ENCODE measurements at regions not wholly inside any gene's neighbourhood (a gene's known extent, or its start where the extent isn't known, plus 50 kb on each side); places are given as distances from the start of the nearest gene placed in this dataset.

DNA sequence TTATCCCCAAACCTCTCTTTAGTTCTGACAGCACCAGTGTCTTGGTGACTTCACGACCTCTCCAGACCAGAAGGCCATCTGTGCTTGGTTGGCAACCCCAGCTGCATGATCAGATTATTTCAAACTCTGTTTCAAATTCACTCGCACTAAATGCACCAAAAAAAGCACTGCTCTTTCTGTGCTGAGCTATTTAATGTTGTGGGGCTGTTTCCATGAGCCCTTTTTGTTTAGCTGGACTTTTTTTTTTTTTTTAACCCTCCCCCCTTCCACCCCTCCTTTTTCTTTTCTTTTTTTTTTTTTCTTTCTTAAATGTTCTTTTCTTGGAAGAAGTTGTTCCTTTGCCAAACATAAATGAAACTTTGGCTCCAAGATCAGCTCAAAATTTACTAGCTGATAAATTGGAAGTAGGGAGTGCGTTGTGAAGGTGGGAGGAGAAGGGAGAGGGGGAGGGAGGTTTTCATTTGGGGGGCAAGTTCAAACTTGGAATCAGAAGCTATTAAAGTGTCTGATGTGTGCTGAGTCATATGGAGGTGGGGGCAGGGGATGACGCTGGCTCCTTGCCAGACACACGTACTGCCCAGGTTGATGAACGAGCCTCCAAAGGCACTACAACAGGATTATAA, 543.0 kb upstream of the TNP1 start (continued):
- TF ChIP-seq, protein P1, sequence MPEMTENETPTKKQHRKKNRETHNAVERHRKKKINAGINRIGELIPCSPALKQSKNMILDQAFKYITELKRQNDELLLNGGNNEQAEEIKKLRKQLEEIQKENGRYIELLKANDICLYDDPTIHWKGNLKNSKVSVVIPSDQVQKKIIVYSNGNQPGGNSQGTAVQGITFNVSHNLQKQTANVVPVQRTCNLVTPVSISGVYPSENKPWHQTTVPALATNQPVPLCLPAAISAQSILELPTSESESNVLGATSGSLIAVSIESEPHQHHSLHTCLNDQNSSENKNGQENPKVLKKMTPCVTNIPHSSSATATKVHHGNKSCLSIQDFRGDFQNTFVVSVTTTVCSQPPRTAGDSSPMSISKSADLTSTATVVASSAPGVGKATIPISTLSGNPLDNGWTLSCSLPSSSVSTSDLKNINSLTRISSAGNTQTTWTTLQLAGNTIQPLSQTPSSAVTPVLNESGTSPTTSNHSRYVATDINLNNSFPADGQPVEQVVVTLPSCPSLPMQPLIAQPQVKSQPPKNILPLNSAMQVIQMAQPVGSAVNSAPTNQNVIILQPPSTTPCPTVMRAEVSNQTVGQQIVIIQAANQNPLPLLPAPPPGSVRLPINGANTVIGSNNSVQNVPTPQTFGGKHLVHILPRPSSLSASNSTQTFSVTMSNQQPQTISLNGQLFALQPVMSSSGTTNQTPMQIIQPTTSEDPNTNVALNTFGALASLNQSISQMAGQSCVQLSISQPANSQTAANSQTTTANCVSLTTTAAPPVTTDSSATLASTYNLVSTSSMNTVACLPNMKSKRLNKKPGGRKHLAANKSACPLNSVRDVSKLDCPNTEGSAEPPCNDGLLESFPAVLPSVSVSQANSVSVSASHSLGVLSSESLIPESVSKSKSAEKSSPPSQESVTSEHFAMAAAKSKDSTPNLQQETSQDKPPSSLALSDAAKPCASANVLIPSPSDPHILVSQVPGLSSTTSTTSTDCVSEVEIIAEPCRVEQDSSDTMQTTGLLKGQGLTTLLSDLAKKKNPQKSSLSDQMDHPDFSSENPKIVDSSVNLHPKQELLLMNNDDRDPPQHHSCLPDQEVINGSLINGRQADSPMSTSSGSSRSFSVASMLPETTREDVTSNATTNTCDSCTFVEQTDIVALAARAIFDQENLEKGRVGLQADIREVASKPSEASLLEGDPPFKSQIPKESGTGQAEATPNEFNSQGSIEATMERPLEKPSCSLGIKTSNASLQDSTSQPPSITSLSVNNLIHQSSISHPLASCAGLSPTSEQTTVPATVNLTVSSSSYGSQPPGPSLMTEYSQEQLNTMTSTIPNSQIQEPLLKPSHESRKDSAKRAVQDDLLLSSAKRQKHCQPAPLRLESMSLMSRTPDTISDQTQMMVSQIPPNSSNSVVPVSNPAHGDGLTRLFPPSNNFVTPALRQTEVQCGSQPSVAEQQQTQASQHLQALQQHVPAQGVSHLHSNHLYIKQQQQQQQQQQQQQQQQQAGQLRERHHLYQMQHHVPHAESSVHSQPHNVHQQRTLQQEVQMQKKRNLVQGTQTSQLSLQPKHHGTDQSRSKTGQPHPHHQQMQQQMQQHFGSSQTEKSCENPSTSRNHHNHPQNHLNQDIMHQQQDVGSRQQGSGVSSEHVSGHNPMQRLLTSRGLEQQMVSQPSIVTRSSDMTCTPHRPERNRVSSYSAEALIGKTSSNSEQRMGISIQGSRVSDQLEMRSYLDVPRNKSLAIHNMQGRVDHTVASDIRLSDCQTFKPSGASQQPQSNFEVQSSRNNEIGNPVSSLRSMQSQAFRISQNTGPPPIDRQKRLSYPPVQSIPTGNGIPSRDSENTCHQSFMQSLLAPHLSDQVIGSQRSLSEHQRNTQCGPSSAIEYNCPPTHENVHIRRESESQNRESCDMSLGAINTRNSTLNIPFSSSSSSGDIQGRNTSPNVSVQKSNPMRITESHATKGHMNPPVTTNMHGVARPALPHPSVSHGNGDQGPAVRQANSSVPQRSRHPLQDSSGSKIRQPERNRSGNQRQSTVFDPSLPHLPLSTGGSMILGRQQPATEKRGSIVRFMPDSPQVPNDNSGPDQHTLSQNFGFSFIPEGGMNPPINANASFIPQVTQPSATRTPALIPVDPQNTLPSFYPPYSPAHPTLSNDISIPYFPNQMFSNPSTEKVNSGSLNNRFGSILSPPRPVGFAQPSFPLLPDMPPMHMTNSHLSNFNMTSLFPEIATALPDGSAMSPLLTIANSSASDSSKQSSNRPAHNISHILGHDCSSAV (CRISPR knock-in tag; IDR thresholded peaks at IDR 0.05; ENCODE audit: borderline replicate concordance), result no peak

DNA sequence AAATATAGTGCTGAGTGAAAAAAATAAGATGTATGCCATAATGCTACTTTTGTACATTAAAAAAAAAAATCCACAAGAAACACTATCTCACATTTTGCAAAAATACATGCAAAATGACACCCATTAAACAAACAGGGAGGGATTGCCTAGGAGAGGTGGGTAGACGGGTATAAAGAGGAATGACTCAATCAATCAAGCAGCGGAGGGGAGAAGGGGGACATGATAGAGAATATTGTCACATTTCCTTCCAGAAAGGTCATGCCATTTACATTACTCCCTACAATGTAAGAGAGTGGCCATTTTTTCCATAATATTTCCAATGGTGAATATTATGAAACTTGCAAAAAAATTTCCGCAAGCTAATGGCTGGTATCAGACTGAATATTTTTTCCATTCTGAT, 542.3 kb upstream of the TNP1 start:
- Histone ChIP-seq H3K4me1 (ENCODE audit: insufficient read depth, low read length) (no peaks in the 10 kb centered on the region), H3K9me3 (ENCODE audit: low read length) (no peaks in the 10 kb centered on the region), H3K36me3 (replicated peaks in 1 of 2; ENCODE audit: control insufficient read depth in 1 of 2, insufficient read depth in 2 of 2, low read length in 2 of 2) (no peaks in the 10 kb centered on the region), H3K4me2 (ENCODE audit: low read depth, low read length) (no peak overlapping the region), H3K9ac (ENCODE audit: insufficient read depth, low read depth, low read length) (no peak overlapping the region), H4K20me1 (ENCODE audit: insufficient read depth, low read length) (no peaks in the 10 kb centered on the region), H2AFZ (ENCODE audit: low read length) (no peak overlapping the region), H3K4me3 (replicated peaks in 1 of 3; ENCODE audit: insufficient read depth in 1 of 3, low read depth in 2 of 3, low read length in 3 of 3) (no peak overlapping the region), H3K27ac (ENCODE audit: extremely low read length, insufficient read depth, low read length) (no peak overlapping the region), H3K27me3 (ENCODE audit: control insufficient read depth in 1 of 2, insufficient read depth in 2 of 2, low read length in 2 of 2) (no peaks in the 10 kb centered on the region), H3K79me2 (ENCODE audit: insufficient read depth, low read length) (no peaks in the 10 kb centered on the region)
- ATAC-seq, result no peak
- DNase-seq (ENCODE audit: low spot score), result no peak
- BruUV-seq (replicated peaks), result no TSS peak
- intact Hi-C loops (cut with micrococcal nuclease; ENCODE audit: unreplicated experiment) (no loop called here), in situ Hi-C loops (cut with HindIII; ENCODE audit: extremely low pct_ligation_motif_present, low pct_unique_long_range_greater_than_20kb) (no loop called here)
- POLR2A ChIA-PET, result no interaction called here
- CTCF ChIA-PET (ENCODE audit: low intra/inter-chr PET ratio, low total read pairs), result no interaction called here
- WGBS (ENCODE audit: low lambda C conversion rate), result 34% methylated on average over 3 of the region's 3 CpGs
- FAIRE-seq, result no peak
- TF ChIP-seq ZNF264 (CRISPR knock-in tag; IDR thresholded peaks at IDR 0.05), result no peak
- TF ChIP-seq KLF6 (CRISPR knock-in tag; IDR thresholded peaks at IDR 0.05), result no peak
- no peak for TF ChIP-seq ZNF567 (CRISPR knock-in tag; IDR thresholded peaks at IDR 0.05; ENCODE audit: borderline replicate concordance)
- TF ChIP-seq, protein P2, sequence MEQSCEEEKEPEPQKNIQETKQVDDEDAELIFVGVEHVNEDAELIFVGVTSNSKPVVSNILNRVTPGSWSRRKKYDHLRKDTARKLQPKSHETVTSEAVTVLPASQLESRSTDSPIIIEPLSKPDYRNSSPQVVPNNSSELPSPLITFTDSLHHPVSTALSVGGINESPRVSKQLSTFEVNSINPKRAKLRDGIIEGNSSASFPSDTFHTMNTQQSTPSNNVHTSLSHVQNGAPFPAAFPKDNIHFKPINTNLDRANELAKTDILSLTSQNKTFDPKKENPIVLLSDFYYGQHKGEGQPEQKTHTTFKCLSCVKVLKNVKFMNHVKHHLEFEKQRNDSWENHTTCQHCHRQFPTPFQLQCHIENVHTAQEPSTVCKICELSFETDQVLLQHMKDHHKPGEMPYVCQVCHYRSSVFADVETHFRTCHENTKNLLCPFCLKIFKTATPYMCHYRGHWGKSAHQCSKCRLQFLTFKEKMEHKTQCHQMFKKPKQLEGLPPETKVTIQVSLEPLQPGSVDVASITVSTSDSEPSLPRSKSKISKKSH (CRISPR knock-in tag; IDR thresholded peaks at IDR 0.05; ENCODE audit: borderline replicate concordance), result no peak
- TF ChIP-seq ZMYM3 (CRISPR knock-in tag; IDR thresholded peaks at IDR 0.05), result no peak
- TF ChIP-seq HOXA5 (CRISPR knock-in tag; IDR thresholded peaks at IDR 0.05), result no peak
- TF ChIP-seq SNAI1 (CRISPR knock-in tag; IDR thresholded peaks at IDR 0.05; ENCODE audit: borderline replicate concordance), result no peak
- no peak for TF ChIP-seq ZNF124 (CRISPR knock-in tag; IDR thresholded peaks at IDR 0.05)
- no peak for TF ChIP-seq ONECUT2 (CRISPR knock-in tag; IDR thresholded peaks at IDR 0.05)
- TF ChIP-seq CHCHD3 (CRISPR knock-in tag; IDR thresholded peaks at IDR 0.05), result no peak
- TF ChIP-seq XBP1 (CRISPR knock-in tag; IDR thresholded peaks at IDR 0.05), result no peak
- TF ChIP-seq ZNF383 (CRISPR knock-in tag; IDR thresholded peaks at IDR 0.05; ENCODE audit: borderline replicate concordance), result no peak
- TF ChIP-seq ISX (CRISPR knock-in tag; conservative IDR thresholded peaks at IDR 0.05), result no peak
